ENCODE measurements at regions not wholly inside any gene's neighbourhood (a gene's known extent, or its start where the extent isn't known, plus 50 kb on each side); places are given as distances from the start of the nearest gene placed in this dataset.

- TF ChIP-seq REST (IDR thresholded peaks at IDR 0.05), result no peak
- no peak for TF ChIP-seq EHMT2 (IDR thresholded peaks at IDR 0.05; ENCODE audit: low read depth)
These were observed 430.4 kb downstream of the TXNL1 start for GRCh38 chr18:56207989-56208388.
